ENCODE measurements at regions not wholly inside any gene's neighbourhood (a gene's known extent, or its start where the extent isn't known, plus 50 kb on each side); places are given as distances from the start of the nearest gene placed in this dataset.

DNA sequence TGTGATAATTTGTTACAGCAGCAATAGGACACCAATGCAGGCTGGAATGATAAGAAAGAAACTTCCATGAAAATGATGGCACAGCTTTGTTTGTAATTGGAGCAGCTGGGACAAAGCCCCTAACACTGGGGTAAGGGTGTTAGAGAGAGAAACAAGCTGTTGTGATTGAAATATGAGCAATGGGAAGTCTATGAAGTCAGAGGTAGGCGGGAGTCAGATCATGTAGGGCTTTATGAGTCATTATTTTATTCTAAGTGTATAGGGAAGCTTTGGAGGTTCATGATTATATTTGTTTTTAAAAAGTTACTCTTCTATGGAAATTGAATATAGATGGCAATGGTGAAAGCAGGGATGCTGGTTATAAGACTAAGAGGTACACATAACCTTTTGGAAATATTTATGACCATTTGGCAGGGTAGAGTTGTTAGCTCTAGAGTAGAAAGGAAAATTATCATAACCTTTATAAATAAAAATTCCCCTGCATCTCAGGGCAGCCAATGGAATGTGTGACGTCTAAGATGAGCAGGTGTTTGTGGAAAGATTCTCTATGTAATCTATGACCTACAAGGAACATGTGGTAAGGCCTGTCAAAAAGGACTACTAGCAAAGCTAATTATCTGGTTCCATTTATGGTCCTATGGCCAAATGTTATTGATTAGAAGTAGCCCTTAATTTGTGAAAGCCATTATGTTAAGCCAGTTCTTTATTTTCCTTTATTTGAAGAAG, 85.6 kb downstream of the KCNJ2 start:
- Histone ChIP-seq H3K4me1 (replicated peaks; ENCODE audit: insufficient read depth) (no peaks in the 10 kb centered on the region; the same call in 1 of the 2 replicates), H3K4me2 (no peak overlapping the region), H3K27me3 (ENCODE audit: insufficient read depth, low read depth) (no peaks in the 10 kb centered on the region), H3K9me3 (ENCODE audit: insufficient read depth, low read depth) (no peaks in the 10 kb centered on the region), H3K9me2 (ENCODE audit: insufficient read depth) (no peaks in the 10 kb centered on the region), H3K36me3 (ENCODE audit: low read depth) (no peaks in the 10 kb centered on the region), H3K4me3 (no peak overlapping the region), H2AFZ (no peak overlapping the region), H3K27ac (no peak overlapping the region), H4K20me1 (ENCODE audit: insufficient read depth) (no peaks in the 10 kb centered on the region), H3K79me2 (ENCODE audit: low read depth) (no peaks in the 10 kb centered on the region), H3F3A (ENCODE audit: insufficient read depth, low read depth) (no peaks in the 10 kb centered on the region)
- no peak for DNase-seq
- BruUV-seq (replicated peaks) = no TSS peak
- no peak for TF ChIP-seq EZH2 (IDR thresholded peaks at IDR 0.05; ENCODE audit: low read depth)
- TF ChIP-seq, protein P1, sequence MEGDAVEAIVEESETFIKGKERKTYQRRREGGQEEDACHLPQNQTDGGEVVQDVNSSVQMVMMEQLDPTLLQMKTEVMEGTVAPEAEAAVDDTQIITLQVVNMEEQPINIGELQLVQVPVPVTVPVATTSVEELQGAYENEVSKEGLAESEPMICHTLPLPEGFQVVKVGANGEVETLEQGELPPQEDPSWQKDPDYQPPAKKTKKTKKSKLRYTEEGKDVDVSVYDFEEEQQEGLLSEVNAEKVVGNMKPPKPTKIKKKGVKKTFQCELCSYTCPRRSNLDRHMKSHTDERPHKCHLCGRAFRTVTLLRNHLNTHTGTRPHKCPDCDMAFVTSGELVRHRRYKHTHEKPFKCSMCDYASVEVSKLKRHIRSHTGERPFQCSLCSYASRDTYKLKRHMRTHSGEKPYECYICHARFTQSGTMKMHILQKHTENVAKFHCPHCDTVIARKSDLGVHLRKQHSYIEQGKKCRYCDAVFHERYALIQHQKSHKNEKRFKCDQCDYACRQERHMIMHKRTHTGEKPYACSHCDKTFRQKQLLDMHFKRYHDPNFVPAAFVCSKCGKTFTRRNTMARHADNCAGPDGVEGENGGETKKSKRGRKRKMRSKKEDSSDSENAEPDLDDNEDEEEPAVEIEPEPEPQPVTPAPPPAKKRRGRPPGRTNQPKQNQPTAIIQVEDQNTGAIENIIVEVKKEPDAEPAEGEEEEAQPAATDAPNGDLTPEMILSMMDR (conservative IDR thresholded peaks at IDR 0.05) = no peak
- intact Hi-C loops (cut with micrococcal nuclease; ENCODE audit: unreplicated experiment) = no loop called here
- POLR2A ChIA-PET (ENCODE audit: unreplicated experiment) = interaction anchor here (0.6 kb wide), 1 partner anchor 1721 kb away, joined by 3 read pairs; no protein-coding TSS in a partner anchor
- CTCF ChIA-PET = no interaction called here

DNA sequence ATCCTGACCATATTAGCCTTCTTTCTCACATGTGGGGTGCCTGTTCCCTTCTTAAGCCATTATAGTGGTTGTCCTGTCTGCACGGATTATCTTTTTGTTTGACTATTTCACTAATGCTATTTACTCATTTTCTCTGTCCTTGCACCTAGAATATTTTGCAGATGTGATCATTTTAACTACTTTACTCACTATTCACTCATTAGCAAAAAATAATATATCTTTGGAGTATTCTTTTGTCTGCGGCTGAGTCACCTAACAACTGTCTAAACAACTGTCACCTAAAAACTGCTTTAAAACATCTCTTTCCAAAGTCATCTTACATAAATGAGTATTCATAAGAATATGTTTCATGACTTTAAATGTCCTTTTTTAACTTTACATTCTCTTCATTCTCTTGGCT, 87.4 kb downstream of the KCNJ2 start:
- POLR2A ChIA-PET (ENCODE audit: unreplicated experiment) = no interaction called here
- Histone ChIP-seq H3K4me1 (replicated peaks; ENCODE audit: insufficient read depth) (no peaks in the 10 kb centered on the region), H3K36me3 (ENCODE audit: low read depth) (no peaks in the 10 kb centered on the region), H2AFZ (no peak overlapping the region), H4K20me1 (ENCODE audit: insufficient read depth) (no peaks in the 10 kb centered on the region), H3K27ac (no peak overlapping the region), H3K4me2 (no peak overlapping the region), H3K9me2 (ENCODE audit: insufficient read depth) (no peaks in the 10 kb centered on the region), H3K79me2 (ENCODE audit: low read depth) (no peaks in the 10 kb centered on the region), H3K27me3 (ENCODE audit: insufficient read depth, low read depth) (no peaks in the 10 kb centered on the region), H3K9me3 (ENCODE audit: insufficient read depth, low read depth) (no peaks in the 10 kb centered on the region), H3F3A (ENCODE audit: insufficient read depth, low read depth) (no peaks in the 10 kb centered on the region), H3K4me3 (no peak overlapping the region)
- intact Hi-C loops (cut with micrococcal nuclease; ENCODE audit: unreplicated experiment) = no loop called here
- CTCF ChIA-PET = no interaction called here
- BruUV-seq (replicated peaks) = no TSS peak
- TF ChIP-seq EZH2 (IDR thresholded peaks at IDR 0.05; ENCODE audit: low read depth) = no peak
- TF ChIP-seq, protein P1 (conservative IDR thresholded peaks at IDR 0.05) = no peak
- DNase-seq = no peak

DNA sequence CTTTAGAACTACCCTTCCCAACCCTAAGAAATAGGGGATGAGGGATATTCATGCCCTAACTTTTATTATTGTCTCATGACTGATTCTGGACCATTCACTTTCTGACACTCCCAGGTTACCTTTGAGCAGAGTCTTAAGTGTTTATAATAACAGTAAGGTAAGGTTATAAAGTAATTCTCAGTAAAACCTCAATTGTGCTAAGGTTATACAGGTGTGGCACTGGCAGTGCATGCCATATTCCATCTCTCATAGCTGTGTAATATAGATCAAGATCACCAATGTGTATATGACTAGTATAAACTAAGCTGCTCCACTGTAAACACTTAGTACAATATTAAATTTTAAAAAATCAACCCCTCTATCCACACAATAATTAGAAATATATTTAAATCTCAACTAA, 89.1 kb downstream of the KCNJ2 start:
- Histone ChIP-seq H3K9me2 (ENCODE audit: insufficient read depth) (no peaks in the 10 kb centered on the region), H3K4me3 (no peak overlapping the region), H3K36me3 (ENCODE audit: low read depth) (no peaks in the 10 kb centered on the region), H2AFZ (no peak overlapping the region), H3K27ac (no peak overlapping the region), H4K20me1 (ENCODE audit: insufficient read depth) (no peaks in the 10 kb centered on the region), H3K4me1 (replicated peaks; ENCODE audit: insufficient read depth) (no peaks in the 10 kb centered on the region), H3K9me3 (ENCODE audit: insufficient read depth, low read depth) (no peaks in the 10 kb centered on the region), H3K27me3 (ENCODE audit: insufficient read depth, low read depth) (no peaks in the 10 kb centered on the region), H3K4me2 (no peak overlapping the region), H3K79me2 (ENCODE audit: low read depth) (no peaks in the 10 kb centered on the region), H3F3A (ENCODE audit: insufficient read depth, low read depth) (no peaks in the 10 kb centered on the region)
- intact Hi-C loops (cut with micrococcal nuclease; ENCODE audit: unreplicated experiment) = no loop called here
- ChIA-PET CTCF (no interaction called here), POLR2A (ENCODE audit: unreplicated experiment) (no interaction called here)
- no peak for TF ChIP-seq EZH2 (IDR thresholded peaks at IDR 0.05; ENCODE audit: low read depth)
- DNase-seq = no peak
- BruUV-seq (replicated peaks) = no TSS peak

DNA sequence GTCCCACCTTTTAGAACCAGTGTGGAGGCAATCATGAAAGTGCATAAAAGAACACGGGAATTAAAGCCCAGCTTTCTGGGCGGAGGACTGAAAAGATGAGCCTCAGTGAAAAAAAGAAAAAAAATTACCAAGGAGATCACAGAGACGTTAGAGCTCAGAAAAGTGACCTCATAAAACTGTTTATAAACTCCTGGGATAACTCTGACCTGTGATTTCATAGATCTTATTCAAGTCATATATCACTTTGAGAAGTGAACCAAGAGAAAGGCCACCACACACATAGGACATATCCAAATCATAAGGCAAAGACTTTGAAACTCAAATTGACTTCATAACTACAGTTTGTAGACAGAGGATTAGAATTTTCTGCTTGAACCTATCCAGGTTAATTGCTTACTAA, 90.1 kb downstream of the KCNJ2 start:
- Histone ChIP-seq H2AFZ (no peak overlapping the region), H3K4me2 (no peak overlapping the region), H3K9me2 (ENCODE audit: insufficient read depth) (no peaks in the 10 kb centered on the region), H3F3A (ENCODE audit: insufficient read depth, low read depth) (no peaks in the 10 kb centered on the region), H3K4me1 (replicated peaks; ENCODE audit: insufficient read depth) (no peaks in the 10 kb centered on the region), H3K4me3 (no peak overlapping the region), H3K36me3 (ENCODE audit: low read depth) (no peaks in the 10 kb centered on the region), H3K27ac (no peak overlapping the region), H3K79me2 (ENCODE audit: low read depth) (no peaks in the 10 kb centered on the region), H3K9me3 (ENCODE audit: insufficient read depth, low read depth) (no peaks in the 10 kb centered on the region), H3K27me3 (ENCODE audit: insufficient read depth, low read depth) (no peaks in the 10 kb centered on the region), H4K20me1 (ENCODE audit: insufficient read depth) (no peaks in the 10 kb centered on the region)
- ChIA-PET POLR2A (ENCODE audit: unreplicated experiment) (no interaction called here), CTCF (no interaction called here)
- DNase-seq = no peak
- no peak for TF ChIP-seq EZH2 (IDR thresholded peaks at IDR 0.05; ENCODE audit: low read depth)
- TF ChIP-seq, protein P1 (conservative IDR thresholded peaks at IDR 0.05) = no peak
- intact Hi-C loops (cut with micrococcal nuclease; ENCODE audit: unreplicated experiment) = no loop called here
- BruUV-seq (replicated peaks) = no TSS peak

Measured in PC-9 (cell line).